KOPT-K1 (cell line): ENCODE measurements at regions not wholly inside any gene's neighbourhood (a gene's known extent, or its start where the extent isn't known, plus 50 kb on each side); places are given as distances from the start of the nearest gene placed in this dataset.
"Not testable (repeated sequence)": the region's sequence is repeated elsewhere in the genome, so short reads cannot be mapped to it uniquely, and the experiment has no call there.

Experiments used
- H3K27ac ChIP-seq: fragments of 200-600 bp; sonication (generic); 2 replicates; pipeline ENCODE4 v1.5.1; 2016; ENCODE audit warnings: antibody characterized with exemption, mild to moderate bottlenecking, low read depth, low read length; ENCODE audit not compliant: poor library complexity, severe bottlenecking
- H3K36me3 ChIP-seq: fragments of 200-600 bp; sonication (generic); 2 replicates; pipeline ENCODE4 v1.5.1; 2017; ENCODE audit warnings: antibody characterized with exemption, mild to moderate bottlenecking, low read length, moderate library complexity; ENCODE audit not compliant: insufficient read depth
- H3K9me3 ChIP-seq: fragments of 200-600 bp; sonication (generic); 2 replicates; pipeline ENCODE4 v1.5.1; 2017; ENCODE audit warnings: antibody characterized with exemption, low read length, mild to moderate bottlenecking; ENCODE audit not compliant: insufficient read depth, poor library complexity, severe bottlenecking

DNA sequence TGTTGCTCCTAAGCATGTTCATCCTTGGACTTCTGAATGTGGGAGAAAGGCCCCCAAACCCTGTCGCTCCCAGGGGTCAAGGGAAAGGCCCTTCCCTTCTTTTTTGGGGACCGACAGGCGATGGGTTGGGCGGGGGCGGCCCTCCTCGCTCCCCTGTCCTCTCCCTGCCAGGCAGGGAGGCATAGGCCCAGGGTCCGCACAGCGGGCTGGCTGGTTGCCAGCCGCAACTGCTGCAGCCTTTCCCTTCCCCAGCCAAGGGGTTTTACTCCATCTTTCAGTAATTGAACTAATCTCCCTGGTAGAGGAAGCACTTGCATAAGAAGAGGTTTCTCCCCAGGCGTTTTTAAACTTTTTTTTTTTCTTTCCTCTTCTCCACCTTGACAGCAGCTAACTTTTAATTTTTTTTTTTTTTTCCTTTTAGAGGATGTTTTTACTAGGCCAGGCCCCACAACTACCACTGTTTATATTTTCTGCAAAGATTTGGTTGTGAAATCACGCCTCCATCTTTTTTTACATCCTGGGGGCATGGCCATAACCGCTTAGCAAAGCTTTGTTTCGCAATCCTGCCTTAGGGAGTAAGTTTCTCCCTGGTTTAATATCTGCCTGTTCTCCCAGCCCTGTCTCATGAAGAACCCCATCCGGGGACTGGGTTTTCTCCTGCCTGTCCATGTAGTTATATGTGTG is 216.9 kb upstream of the ZNF608 start:
- no peaks in the 10 kb centered on the region for H3K36me3 ChIP-seq
- H3K27ac ChIP-seq, result no peak overlapping the region
- no peaks in the 10 kb centered on the region for H3K9me3 ChIP-seq

DNA sequence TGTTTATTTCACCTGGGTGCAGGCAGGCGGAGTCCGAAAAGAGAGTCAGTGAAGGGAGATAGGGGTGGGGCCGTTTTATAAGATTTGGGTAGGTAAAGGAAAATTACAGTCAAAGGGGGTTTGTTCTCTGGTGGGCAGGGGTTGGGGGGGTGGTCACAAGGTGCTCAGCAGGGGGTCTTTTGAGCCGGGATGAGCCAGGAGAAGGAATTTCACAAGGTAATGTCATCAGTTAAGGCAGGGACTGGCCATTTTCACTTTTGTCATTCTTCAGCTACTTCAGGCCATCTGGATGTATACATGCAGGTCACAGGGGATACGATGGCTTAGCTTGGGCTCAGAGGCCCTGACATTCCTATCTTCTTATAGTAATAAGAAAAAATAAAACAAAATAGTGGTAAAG is 220.3 kb upstream of the ZNF608 start:
- H3K36me3 ChIP-seq, H3K9me3 ChIP-seq, H3K27ac ChIP-seq: not testable (repeated sequence)

DNA sequence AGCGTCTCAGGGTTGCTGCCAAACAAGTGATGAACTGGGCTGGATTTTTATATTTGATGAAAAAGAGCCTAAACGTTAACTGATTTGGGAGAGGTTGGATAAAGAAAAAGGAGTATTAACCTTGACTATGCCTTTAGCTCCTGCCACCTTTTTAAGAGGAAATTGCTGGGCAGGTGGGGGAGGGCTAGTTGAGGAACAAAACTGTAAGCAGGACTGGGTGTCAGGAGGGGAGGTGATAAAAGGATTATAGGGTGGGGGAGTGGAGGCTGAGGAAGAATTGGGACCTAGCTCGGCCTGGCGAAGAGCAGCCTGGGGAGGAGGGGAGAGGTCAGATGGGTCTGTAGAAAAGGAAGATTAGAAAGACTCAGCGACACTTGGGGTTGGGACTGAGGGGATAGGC is 223.9 kb upstream of the ZNF608 start:
- not testable (repeated sequence) for H3K27ac ChIP-seq, H3K36me3 ChIP-seq, H3K9me3 ChIP-seq

DNA sequence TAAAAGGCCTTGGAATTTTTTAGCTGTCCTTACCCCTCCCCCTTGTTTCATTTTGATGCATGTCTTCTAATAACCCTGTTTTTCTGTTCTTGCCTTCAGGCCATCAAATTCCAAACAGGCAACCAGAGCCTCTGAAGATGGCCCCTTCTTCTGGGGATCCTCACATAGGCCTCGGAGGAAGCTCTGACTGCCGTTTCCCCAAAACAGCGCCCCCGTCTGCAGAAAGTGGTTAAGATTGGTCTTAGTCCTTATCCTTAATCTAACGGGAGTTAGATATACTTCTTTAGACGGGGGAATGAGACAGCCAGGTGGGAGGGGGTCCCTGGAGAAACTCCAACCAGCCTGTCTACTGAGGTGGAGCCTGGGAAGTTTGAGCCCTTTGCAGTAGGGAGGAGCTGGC is 226.3 kb upstream of the ZNF608 start:
- H3K27ac ChIP-seq, result no peak overlapping the region
- no peaks in the 10 kb centered on the region for H3K36me3 ChIP-seq
- H3K9me3 ChIP-seq, result no peaks in the 10 kb centered on the region

DNA sequence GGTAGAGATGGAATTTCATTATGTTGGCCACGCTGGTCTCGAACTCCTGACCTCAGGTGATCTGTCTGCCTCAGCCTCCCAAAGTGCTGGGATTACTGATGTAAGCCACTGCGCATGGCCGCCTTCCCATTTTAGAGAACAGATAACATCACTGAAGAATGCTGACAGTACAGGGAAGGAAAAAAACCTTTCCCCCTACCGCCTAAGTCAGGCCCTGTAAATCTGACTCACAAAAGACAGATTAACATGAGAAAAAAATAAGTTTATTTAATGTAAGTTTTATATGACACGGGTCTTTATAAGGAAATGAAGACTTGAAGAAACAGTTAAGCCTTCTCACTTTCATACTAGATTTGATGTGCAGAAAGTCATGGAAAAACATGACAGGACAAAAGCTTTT is 227.2 kb upstream of the ZNF608 start:
- no peak overlapping the region for H3K27ac ChIP-seq
- no peaks in the 10 kb centered on the region for H3K9me3 ChIP-seq
- no peaks in the 10 kb centered on the region for H3K36me3 ChIP-seq

DNA sequence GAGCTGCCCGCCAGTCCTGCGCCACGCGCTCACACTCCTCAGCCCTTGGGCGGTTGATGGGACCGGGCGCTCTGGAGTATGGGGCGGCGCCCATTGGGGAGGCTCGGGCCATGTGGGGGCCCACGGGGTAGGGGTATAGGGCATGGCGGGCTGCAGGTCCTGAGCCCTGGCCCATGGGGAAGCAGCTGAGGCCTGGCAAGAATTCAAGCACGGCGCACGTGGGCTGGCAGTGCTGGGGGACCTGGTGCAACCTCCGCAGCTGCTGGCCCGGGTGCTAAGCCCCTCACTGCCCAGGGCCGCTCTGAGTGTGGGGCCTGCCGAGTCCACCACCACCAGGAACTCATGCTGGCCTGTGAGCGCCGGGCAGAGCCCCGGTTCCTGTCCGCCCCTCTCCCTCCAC is 229.6 kb upstream of the ZNF608 start:
- no peaks in the 10 kb centered on the region for H3K36me3 ChIP-seq
- no peak overlapping the region for H3K27ac ChIP-seq
- H3K9me3 ChIP-seq, result no peaks in the 10 kb centered on the region

DNA sequence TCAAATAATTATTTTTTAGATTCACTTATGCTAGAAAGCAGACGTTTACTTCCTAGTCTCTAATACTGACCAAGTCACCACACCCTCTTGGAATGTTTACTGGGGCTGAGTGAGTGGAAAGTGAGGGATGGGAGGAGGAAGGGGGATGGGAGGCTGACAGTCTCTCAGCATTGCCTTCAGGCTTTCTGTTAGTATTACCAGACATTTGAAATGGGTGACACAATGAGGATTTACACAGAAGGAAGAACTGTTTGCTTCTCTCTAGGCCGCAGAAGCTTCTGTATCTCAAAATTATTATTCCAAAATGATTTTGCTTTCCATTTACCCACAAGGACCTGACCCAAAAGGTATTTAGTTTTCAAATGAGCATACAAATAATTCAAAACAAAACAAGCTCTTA is 232.8 kb upstream of the ZNF608 start:
- no peaks in the 10 kb centered on the region for H3K9me3 ChIP-seq
- no peaks in the 10 kb centered on the region for H3K36me3 ChIP-seq
- no peak overlapping the region for H3K27ac ChIP-seq

DNA sequence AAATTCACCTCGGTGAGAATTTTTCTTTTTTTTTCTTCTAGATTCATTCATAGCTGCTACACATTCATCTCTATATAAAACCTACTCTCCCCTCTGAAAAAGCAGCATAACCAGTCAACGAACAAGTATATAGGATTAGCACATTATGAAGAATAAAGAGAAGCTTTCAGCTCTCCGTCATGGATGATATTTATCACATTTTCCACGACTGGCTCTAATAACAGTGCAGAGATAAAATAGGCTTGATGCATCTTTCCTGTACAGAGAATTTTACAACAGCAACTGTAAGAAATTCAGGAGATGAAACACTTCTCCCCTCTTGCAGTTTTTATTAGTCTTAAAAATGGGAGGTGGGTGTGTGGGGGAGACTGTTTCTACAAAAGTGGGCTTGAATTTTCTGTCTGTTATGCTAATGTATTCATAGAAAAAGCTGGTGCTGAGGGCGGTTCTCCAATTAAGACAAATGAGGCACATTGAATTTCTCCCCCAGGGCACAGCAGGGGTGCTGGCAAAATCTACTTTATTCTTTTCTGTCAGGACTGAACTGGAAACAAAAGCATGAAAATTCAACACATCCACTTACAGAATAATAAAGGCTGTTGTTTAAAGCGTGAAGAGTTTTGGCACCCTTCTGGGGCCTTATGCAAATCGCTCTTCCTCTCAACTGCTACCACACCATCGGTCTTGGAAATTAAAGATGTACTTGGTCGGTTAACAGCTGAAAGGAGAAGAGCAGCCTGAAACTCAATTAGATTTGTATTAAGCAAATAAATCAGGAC is 233.9 kb upstream of the ZNF608 start:
- H3K36me3 ChIP-seq, result no peaks in the 10 kb centered on the region
- H3K27ac ChIP-seq, result no peak overlapping the region
- no peaks in the 10 kb centered on the region for H3K9me3 ChIP-seq

DNA sequence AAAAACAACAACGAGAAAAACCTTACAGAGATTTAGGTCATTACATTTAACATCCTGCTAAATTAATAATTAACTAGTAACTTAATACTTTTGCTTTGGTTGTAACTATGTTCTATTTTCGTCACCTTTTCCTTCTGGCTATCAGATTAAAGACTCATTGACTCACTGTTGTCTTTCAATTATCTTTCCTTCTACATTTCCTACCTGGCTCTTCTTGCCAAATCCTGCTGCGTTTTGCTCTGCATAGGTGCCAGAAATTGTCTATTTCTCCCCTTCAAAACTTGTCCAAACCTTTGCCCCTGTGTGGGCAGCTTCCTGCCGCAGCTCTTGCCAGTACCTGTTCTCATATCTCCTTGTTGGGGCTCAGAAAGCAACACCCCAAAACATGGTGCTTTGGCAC is 235.5 kb upstream of the ZNF608 start:
- peaks cover 3% of the 10 kb centered on the region for H3K9me3 ChIP-seq
- H3K27ac ChIP-seq, result no peak overlapping the region
- H3K36me3 ChIP-seq, result no peaks in the 10 kb centered on the region

DNA sequence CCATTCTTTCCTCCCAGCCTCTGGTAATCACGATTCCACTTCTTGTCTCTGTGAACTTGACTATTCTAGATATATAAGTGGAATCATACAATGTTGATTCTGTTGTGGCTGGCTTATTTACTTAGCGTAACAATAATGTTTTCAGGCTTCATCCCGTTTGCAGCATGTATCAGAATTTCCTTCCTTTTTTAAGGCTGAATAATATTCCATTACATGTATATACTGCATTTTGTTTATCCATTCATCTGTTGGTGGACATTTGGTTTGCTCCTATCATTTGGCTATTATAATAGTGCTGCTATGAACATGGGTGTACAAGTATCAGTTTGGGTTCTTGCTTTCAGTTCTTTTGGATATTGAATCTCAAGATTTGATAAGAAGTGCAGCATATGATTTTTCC is 239.7 kb upstream of the ZNF608 start:
- H3K9me3 ChIP-seq, result peaks cover 9% of the 10 kb centered on the region
- H3K36me3 ChIP-seq, result no peaks in the 10 kb centered on the region
- no peak overlapping the region for H3K27ac ChIP-seq

DNA sequence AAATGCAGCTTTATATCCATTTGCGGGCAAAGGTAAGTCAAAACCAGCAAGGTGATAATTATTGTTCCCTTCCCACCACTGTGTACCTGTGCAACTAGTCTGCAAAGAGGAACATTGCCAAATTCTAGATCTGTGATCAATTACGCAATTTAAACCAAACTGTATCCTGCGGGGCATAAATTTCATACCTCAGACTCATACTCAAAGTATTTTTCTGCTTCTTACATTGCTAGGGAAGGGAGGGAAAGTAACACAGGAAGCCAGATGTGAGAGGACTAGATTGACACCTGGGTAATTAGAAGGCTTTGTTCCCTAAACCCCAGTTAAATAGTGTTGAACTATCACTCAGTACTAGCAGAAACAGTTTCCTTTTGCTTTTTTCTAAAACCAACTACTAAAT is 240.2 kb upstream of the ZNF608 start:
- peaks cover 9% of the 10 kb centered on the region for H3K9me3 ChIP-seq
- H3K27ac ChIP-seq, result no peak overlapping the region
- H3K36me3 ChIP-seq, result no peaks in the 10 kb centered on the region

DNA sequence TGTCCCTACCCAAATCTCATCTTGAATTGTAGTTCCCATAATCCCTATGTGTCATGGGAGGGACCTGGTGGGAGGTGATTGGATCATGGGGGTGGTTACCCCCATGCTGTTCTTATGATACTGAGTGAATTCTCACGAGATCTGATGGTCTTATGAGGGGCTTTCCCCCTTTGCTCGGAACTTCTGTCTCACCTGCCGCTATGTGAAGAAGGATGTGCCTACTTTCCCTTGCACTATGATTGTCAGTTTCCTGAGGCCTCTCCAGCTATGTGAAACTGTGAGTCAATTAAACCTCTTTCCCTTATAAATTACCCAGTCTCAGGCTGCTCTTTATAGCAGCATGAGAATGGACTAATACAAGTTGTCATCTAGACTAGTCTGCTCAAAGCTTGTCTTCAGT is 241.3 kb upstream of the ZNF608 start:
- not testable (repeated sequence) for H3K36me3 ChIP-seq, H3K9me3 ChIP-seq, H3K27ac ChIP-seq

DNA sequence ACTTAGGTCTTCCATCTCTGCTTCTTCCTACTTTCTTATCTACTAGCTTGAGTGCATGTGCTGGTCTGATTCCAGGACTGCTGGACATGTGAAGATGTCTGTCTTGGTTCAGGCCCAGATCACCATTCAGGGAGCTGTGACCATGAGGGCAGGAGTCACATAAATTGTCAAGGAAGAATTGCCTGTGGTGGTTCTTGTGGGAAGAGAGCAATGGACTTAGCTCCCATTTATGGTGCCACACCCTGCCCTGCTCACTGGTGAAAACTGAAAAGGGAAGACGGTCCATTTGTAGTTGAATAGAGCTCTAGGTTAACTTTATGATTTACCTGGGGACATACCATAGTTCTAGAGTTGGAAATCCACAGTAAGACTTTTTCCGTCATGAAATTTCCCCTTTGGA is 244.3 kb upstream of the ZNF608 start:
- Histone ChIP-seq H3K9me3 (peaks cover 9% of the 10 kb centered on the region), H3K27ac (no peak overlapping the region), H3K36me3 (no peaks in the 10 kb centered on the region)

DNA sequence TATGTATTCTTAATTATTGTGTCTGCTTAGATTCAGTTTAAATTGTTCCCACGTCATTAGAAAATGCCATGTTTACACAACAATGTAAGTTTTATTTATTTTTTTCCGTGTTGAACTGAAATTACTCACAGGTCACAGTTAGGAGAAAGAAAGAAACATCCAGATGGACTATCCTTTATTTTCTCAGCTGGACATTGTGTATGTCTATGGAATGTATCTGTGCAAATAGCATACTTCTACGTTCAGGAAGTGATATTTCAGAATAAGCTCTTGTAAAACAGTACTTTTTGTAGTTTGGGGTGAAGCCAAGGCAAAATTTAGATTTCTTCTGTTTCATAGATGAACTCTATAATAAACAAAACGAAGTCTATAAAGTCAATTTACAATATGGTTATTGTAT is 249.0 kb upstream of the ZNF608 start:
- no peak overlapping the region for H3K27ac ChIP-seq

DNA sequence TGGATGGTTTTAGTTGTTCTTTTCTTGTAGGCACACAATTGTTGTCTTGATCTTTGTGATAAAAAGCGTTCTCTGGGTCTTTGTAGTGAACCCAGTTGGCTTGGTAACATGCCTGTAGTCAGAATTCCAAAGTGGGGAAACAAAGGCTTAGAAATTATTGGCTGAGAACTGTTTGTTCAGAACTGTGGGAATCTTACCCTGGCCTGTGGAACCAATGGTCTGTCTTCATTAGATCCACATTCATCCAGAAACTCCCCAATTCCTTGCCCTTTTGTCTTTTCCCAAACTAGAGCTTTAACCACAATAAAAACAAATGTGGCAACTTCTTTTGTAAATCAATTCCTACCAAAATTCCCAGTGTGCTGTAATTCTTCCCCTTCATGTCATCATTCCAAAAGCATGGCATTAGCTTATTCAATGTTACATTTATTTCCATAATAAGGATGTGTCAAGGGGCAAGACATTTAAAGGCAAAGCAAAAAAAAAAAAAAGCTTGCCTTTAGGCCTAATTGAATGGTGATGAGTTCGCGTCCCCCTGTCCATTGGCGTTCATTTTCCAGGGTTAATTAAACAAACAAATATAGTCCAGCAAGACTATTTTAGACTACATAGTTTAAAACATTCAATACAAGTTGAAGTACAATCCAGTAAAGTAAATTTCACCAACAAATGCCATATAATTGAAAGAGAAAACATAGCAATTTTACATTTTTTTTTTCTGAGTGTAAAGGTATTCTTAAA is 249.8 kb upstream of the ZNF608 start:
- Histone ChIP-seq H3K9me3 (no peaks in the 10 kb centered on the region), H3K36me3 (no peaks in the 10 kb centered on the region), H3K27ac (no peak overlapping the region)

More for the DNA sequence above, 249.0 kb upstream of the ZNF608 start:
- H3K36me3 ChIP-seq, result no peaks in the 10 kb centered on the region
- no peaks in the 10 kb centered on the region for H3K9me3 ChIP-seq

DNA sequence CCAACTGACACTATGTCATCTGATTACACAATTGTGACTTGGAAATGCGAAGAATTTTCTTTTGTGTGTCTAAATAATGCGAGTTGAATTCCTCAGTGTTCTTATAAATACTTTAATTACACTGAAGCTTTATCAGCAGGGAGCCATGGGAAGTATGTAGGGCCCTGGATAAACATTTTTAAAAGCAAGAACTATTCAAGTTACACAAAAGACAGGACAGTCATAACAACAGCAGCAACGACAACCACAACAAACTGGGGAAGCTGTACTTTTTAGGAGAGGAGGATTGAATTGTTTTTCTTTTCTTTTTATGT is 250.3 kb upstream of the ZNF608 start:
- Histone ChIP-seq H3K27ac (no peak overlapping the region), H3K36me3 (no peaks in the 10 kb centered on the region), H3K9me3 (no peaks in the 10 kb centered on the region)
